GM23338 (cell line): ENCODE measurements at regions not wholly inside any gene's neighbourhood (a gene's known extent, or its start where the extent isn't known, plus 50 kb on each side); places are given as distances from the start of the nearest gene placed in this dataset.

Experiments
- CREB1 ChIP-seq: fragments of 250-450 bp; sonication (Bioruptor Pico); IDR thresholded peaks from 2 replicates; pipeline ENCODE4 v1.5.0; 2020; ENCODE audit warnings: low read depth, mild to moderate bottlenecking, moderate library complexity
- CTCF ChIP-seq, 2 experiments: fragments of 200-600 bp in 1 of 2; sonication (generic) in 1 of 2; conservative IDR thresholded peaks; 2 replicates each; pipeline versions ENCODE4 v1.5.1 to v1.6.1; 2016 to 2017; ENCODE audit warnings: antibody characterized with exemption in 2 of 2, low read depth in 2 of 2, mild to moderate bottlenecking in 2 of 2, moderate library complexity in 1 of 2
- EZH2 ChIP-seq: fragments of 200-600 bp; sonication (generic); IDR thresholded peaks from one replicate; pipeline ENCODE4 v1.8.0; 2017; ENCODE audit warnings: antibody characterized with exemption, mild to moderate bottlenecking, low read depth; ENCODE audit not compliant: unreplicated experiment
- EZH2phosphoT487 ChIP-seq: fragments of 200-600 bp; sonication (generic); IDR thresholded peaks from one replicate; pipeline ENCODE4 v1.8.1; 2018; ENCODE audit warnings: antibody characterized with exemption; ENCODE audit not compliant: unreplicated experiment
- JUNB ChIP-seq: IDR thresholded peaks from one replicate; pipeline ENCODE4 v1.6.1; 2016; ENCODE audit warnings: antibody characterized with exemption; ENCODE audit not compliant: unreplicated experiment
- POLR2AphosphoS5 ChIP-seq: IDR thresholded peaks from 2 replicates; pipeline ENCODE4 v1.6.1; 2016; ENCODE audit warnings: antibody characterized with exemption, low read depth
- REST ChIP-seq: IDR thresholded peaks from one replicate; pipeline ENCODE4 v1.6.1; 2018; ENCODE audit warnings: antibody characterized with exemption; ENCODE audit not compliant: unreplicated experiment
- ZNF114 ChIP-seq: fragments of 250-450 bp; sonication (Bioruptor Pico); IDR thresholded peaks from 2 replicates; pipeline ENCODE4 v1.5.0; 2020; ENCODE audit warnings: mild to moderate bottlenecking, moderate library complexity

- TF ChIP-seq POLR2AphosphoS5: no peak
- TF ChIP-seq CREB1 (CRISPR knock-in tag): no peak
- TF ChIP-seq CTCF (conservative IDR thresholded peaks at IDR 0.05; ENCODE audit: low read depth in 2 of 2): no peak
- no peak for TF ChIP-seq EZH2
- no peak for TF ChIP-seq JUNB
- no peak for TF ChIP-seq REST
- TF ChIP-seq ZNF114 (CRISPR knock-in tag): no peak
- no peak for TF ChIP-seq EZH2phosphoT487
Observed at GRCh38 chr2:9694661-9695234, 64.0 kb upstream of the YWHAQ start.
